NT2/D1 (cell line): ENCODE measurements at regions not wholly inside any gene's neighbourhood (a gene's known extent, or its start where the extent isn't known, plus 50 kb on each side); places are given as distances from the start of the nearest gene placed in this dataset.

Experiments used
- SUZ12 ChIP-seq: IDR thresholded peaks from 2 replicates; pipeline ENCODE4 v1.6.1; 2011; ENCODE audit not compliant: insufficient read length, insufficient read depth; ENCODE audit errors: extremely low read depth
- YY1 ChIP-seq: IDR thresholded peaks from 2 replicates; pipeline ENCODE4 v1.6.1; 2011; ENCODE audit not compliant: insufficient read length, insufficient read depth
- ZNF274 ChIP-seq: IDR thresholded peaks from 2 replicates; pipeline ENCODE4 v1.6.1; 2011; ENCODE audit warnings: mild to moderate bottlenecking, low read depth, low read length

- TF ChIP-seq YY1 (no peak), ZNF274 (no peak), SUZ12 (no peak)
These were observed 126.6 kb upstream of the CAMK1G start for GRCh38 chr1:209456878-209457277.
